ENCODE measurements at regions not wholly inside any gene's neighbourhood (a gene's known extent, or its start where the extent isn't known, plus 50 kb on each side); places are given as distances from the start of the nearest gene placed in this dataset.

DNA sequence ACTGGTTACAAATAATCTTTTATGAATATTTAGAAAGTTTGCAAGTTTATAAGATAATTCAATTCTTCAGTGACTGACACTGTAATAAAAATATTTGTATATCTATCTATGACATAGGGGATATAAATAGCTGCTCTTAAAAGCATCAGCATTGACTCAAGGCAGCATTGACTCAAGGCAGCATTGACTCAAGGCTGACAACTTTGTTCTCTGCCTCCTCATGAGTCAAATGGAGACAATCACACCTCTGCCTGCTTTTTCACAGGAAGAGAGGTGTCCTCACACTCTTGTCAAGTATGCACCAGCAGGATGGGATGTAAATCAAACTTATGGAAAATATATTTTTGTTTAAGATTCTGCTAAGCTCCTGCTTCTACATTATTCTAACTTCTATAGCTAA is 1173.1 kb downstream of the NSUN3 start:
- Histone ChIP-seq H2AFZ (ENCODE audit: insufficient read depth, low read depth, low read length, poor library complexity, severe bottlenecking) (no peak overlapping the region), H3K9me3 (replicated peaks in 1 of 2; ENCODE audit: control insufficient read depth in 1 of 2, insufficient read depth in 1 of 2, low read length in 2 of 2) (peaks cover 4 to 8% of the 10 kb centered on the region in 2 donors), H3K27me3 (ENCODE audit: control insufficient read depth in 2 of 2, insufficient read depth in 2 of 2, low read length in 2 of 2) (no peaks in the 10 kb centered on the region), H3K4me3 (replicated peaks in 1 of 3; ENCODE audit: low read depth in 2 of 3, low read length in 3 of 3) (no peak overlapping the region), H3K4me1 (ENCODE audit: control insufficient read depth in 1 of 2, insufficient read depth in 2 of 2, low read length in 2 of 2) (no peaks in the 10 kb centered on the region), H3K4me2 (replicated peaks; ENCODE audit: extremely low read depth, low read length, poor library complexity, severe bottlenecking) (no peak overlapping the region), H3K36me3 (replicated peaks in 1 of 2; ENCODE audit: control insufficient read depth in 1 of 2, insufficient read depth in 2 of 2, low read length in 2 of 2) (no peaks in the 10 kb centered on the region), H3K27ac (ENCODE audit: low read depth in 1 of 2, low read length in 2 of 2) (no peak overlapping the region), H3K79me2 (ENCODE audit: insufficient read depth, low read length) (no peaks in the 10 kb centered on the region), H3K9ac (ENCODE audit: insufficient read depth, low read length, poor library complexity, severe bottlenecking) (no peak overlapping the region), H4K20me1 (ENCODE audit: insufficient read depth, low read length) (no peaks in the 10 kb centered on the region)
- Mint-ChIP-seq H3K27ac (no peak overlapping the region), H3K4me1 (no peaks in the 10 kb centered on the region), H3K9me3 (peaks cover 0 to 3% (median 0%) of the 10 kb centered on the region in 7 donors), H3K4me3 (no peak overlapping the region), H3K27me3 (ENCODE audit: low read depth in 3 of 3) (no peaks in the 10 kb centered on the region), H3K36me3 (no peaks in the 10 kb centered on the region)
- TF ChIP-seq, protein P1, sequence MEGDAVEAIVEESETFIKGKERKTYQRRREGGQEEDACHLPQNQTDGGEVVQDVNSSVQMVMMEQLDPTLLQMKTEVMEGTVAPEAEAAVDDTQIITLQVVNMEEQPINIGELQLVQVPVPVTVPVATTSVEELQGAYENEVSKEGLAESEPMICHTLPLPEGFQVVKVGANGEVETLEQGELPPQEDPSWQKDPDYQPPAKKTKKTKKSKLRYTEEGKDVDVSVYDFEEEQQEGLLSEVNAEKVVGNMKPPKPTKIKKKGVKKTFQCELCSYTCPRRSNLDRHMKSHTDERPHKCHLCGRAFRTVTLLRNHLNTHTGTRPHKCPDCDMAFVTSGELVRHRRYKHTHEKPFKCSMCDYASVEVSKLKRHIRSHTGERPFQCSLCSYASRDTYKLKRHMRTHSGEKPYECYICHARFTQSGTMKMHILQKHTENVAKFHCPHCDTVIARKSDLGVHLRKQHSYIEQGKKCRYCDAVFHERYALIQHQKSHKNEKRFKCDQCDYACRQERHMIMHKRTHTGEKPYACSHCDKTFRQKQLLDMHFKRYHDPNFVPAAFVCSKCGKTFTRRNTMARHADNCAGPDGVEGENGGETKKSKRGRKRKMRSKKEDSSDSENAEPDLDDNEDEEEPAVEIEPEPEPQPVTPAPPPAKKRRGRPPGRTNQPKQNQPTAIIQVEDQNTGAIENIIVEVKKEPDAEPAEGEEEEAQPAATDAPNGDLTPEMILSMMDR (IDR thresholded peaks at IDR 0.05), result no peak
- intact Hi-C loops (cut with micrococcal nuclease), result no loop called here
- no peak for DNase-seq

DNA sequence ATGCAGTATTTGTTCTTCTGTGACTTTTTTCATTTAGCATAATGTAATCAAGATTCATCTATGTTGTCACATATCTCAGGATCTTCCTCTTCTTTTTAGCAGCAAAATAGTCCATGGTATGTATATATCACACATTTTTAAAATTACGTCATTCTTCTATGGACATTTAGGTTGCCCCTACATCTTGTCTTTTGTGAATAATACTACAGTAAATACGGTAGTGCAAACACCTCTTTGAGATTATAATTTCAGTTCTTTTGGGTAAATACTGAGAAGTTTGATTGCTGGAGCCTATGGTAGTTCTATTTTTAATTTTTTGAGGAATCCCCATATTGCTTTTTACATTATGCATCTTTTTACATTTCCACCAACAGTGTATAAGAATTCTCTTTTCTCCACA is 1174.9 kb downstream of the NSUN3 start:
- H3K79me2 ChIP-seq (ENCODE audit: insufficient read depth, low read length), result no peaks in the 10 kb centered on the region
- no peaks in the 10 kb centered on the region for H3K27me3 ChIP-seq (ENCODE audit: control insufficient read depth in 2 of 2, insufficient read depth in 2 of 2, low read length in 2 of 2)
- no peak overlapping the region for H3K27ac ChIP-seq (ENCODE audit: low read depth in 1 of 2, low read length in 2 of 2)
- H3K9ac ChIP-seq (ENCODE audit: insufficient read depth, low read length, poor library complexity, severe bottlenecking), result no peak overlapping the region
- Mint-ChIP-seq H3K4me1 (no peaks in the 10 kb centered on the region), H3K9me3 (peaks cover 0 to 5% (median 1%) of the 10 kb centered on the region in 7 donors), H3K36me3 (no peaks in the 10 kb centered on the region), H3K4me3 (no peak overlapping the region), H3K27me3 (ENCODE audit: low read depth in 3 of 3) (no peaks in the 10 kb centered on the region), H3K27ac (no peak overlapping the region)
- no peak overlapping the region for H2AFZ ChIP-seq (ENCODE audit: insufficient read depth, low read depth, low read length, poor library complexity, severe bottlenecking)
- intact Hi-C loops (cut with micrococcal nuclease), result no loop called here
- no peaks in the 10 kb centered on the region for H3K36me3 ChIP-seq (replicated peaks in 1 of 2; ENCODE audit: control insufficient read depth in 1 of 2, insufficient read depth in 2 of 2, low read length in 2 of 2)
- peaks cover 4 to 10% of the 10 kb centered on the region in 2 donors for H3K9me3 ChIP-seq (replicated peaks in 1 of 2; ENCODE audit: control insufficient read depth in 1 of 2, insufficient read depth in 1 of 2, low read length in 2 of 2)
- TF ChIP-seq, protein P1 (IDR thresholded peaks at IDR 0.05), result no peak
- no peak for DNase-seq
- H4K20me1 ChIP-seq (ENCODE audit: insufficient read depth, low read length), result no peaks in the 10 kb centered on the region
- no CpG with 5 or more reads among the region's 2 CpGs for WGBS (ENCODE audit: insufficient coverage)
- H3K4me2 ChIP-seq (replicated peaks; ENCODE audit: extremely low read depth, low read length, poor library complexity, severe bottlenecking), result no peak overlapping the region
- H3K4me1 ChIP-seq (ENCODE audit: control insufficient read depth in 1 of 2, insufficient read depth in 2 of 2, low read length in 2 of 2), result no peaks in the 10 kb centered on the region
- no peak overlapping the region for H3K4me3 ChIP-seq (replicated peaks in 1 of 3; ENCODE audit: low read depth in 2 of 3, low read length in 3 of 3)

Measured in CD14-positive monocyte (primary cell).